Lung (tissue), 11 donors: ENCODE measurements at regions not wholly inside any gene's neighbourhood (a gene's known extent, or its start where the extent isn't known, plus 50 kb on each side); places are given as distances from the start of the nearest gene placed in this dataset.

Experiments
- ATAC-seq: fragments of 200-7000 bp; cut with Tn5 transposase; one replicate; pipeline ENCODE4 v1.9.1; 2020; ENCODE audit warnings: moderate number of reproducible peaks; ENCODE audit not compliant: insufficient read depth, low FRiP score
- DNase-seq, 3 donors: peaks; one replicate each; pipeline ENCODE4 v3.0.0-alpha.2; 2013 to 2017
- H3K27ac ChIP-seq, 2 donors: one replicate each; pipeline ENCODE4 v1.5.1; 2013; ENCODE audit warnings: mild to moderate bottlenecking in 2 of 2, moderate library complexity in 2 of 2, control low read depth in 1 of 2, inconsistent platforms in 1 of 2, low read depth in 1 of 2, low read length in 1 of 2
- H3K27me3 ChIP-seq, 3 donors: one replicate each; pipeline ENCODE4 v1.5.1; 2013; ENCODE audit warnings: low read length in 2 of 3; ENCODE audit not compliant: control insufficient read depth in 3 of 3, insufficient read depth in 3 of 3
- H3K36me3 ChIP-seq, 4 donors: one replicate each; pipeline ENCODE4 v1.5.1; 2013; ENCODE audit warnings: low read length in 4 of 4, mild to moderate bottlenecking in 1 of 4, moderate library complexity in 1 of 4; ENCODE audit not compliant: control insufficient read depth in 4 of 4, insufficient read depth in 4 of 4
- H3K4me1 ChIP-seq, 5 donors: one replicate each; pipeline ENCODE4 v1.5.1; 2013; ENCODE audit warnings: low read length in 5 of 5, mild to moderate bottlenecking in 2 of 5, moderate library complexity in 1 of 5; ENCODE audit not compliant: control insufficient read depth in 5 of 5, insufficient read depth in 5 of 5
- H3K4me3 ChIP-seq: one replicate; pipeline ENCODE4 v1.5.1; 2013; ENCODE audit warnings: mild to moderate bottlenecking, control low read depth, moderate library complexity
- H3K9ac ChIP-seq, 2 donors: one replicate each; pipeline ENCODE4 v1.5.1; 2013; ENCODE audit warnings: low read length in 2 of 2, control low read depth in 1 of 2; ENCODE audit not compliant: insufficient read depth in 1 of 2
- H3K9me3 ChIP-seq, 4 donors: one replicate each; pipeline ENCODE4 v1.5.1; 2013; ENCODE audit warnings: low read length in 3 of 4, mild to moderate bottlenecking in 1 of 4, moderate library complexity in 1 of 4; ENCODE audit not compliant: control insufficient read depth in 4 of 4, insufficient read depth in 3 of 4
- CTCF ChIP-seq: IDR thresholded peaks from 2 replicates; pipeline ENCODE4 v1.5.1; 2012; ENCODE audit warnings: mild to moderate bottlenecking; ENCODE audit errors: control extremely low read depth, extremely low read depth
- WGBS, 2 donors: extraction: QIAGEN DNeasy Blood & Tissue Kit; methylation state at CpG; one replicate each; pipeline ENCODE4 v1.1.7; 2013; 5-methylcytosine and 5-hydroxymethylcytosine counted together
- donor health status: control.
- donor health status: control.
- donor health status: Bipolar disorder and iron deficiency.
- donor health status: healthy.
- donor health status: DM: yes; HTN: yes; CAD: no.

GRCh38 chr17:14792746-14793145 is 472.4 kb downstream of the PMP22 start:
- Histone ChIP-seq H3K36me3 (no peaks in the 10 kb centered on the region), H3K27ac (no peak overlapping the region), H3K9me3 (peaks cover 0 to 1% (median 0%) of the 10 kb centered on the region in 4 donors), H3K4me3 (no peak overlapping the region), H3K4me1 (no peaks in the 10 kb centered on the region), H3K27me3 (peaks cover 0 to 3% (median 0%) of the 10 kb centered on the region in 3 donors), H3K9ac (no peak overlapping the region)
- DNase-seq = no peak
- WGBS, 2 donors = 70 to 81% methylated on average over 10 of the region's 10 CpGs
- no peak for ATAC-seq
- no peak for TF ChIP-seq CTCF

- WGBS, 2 donors = 58 to 78% methylated on average over 6 of the region's 6 CpGs
- peaks cover 0 to 1% (median 0%) of the 10 kb centered on the region in 4 donors for H3K9me3 ChIP-seq
- H3K9ac ChIP-seq = no peak overlapping the region
- no peak for ATAC-seq
- H3K27me3 ChIP-seq = peaks cover 0 to 3% (median 0%) of the 10 kb centered on the region in 3 donors
- no peaks in the 10 kb centered on the region for H3K36me3 ChIP-seq
- TF ChIP-seq CTCF = no peak
- H3K27ac ChIP-seq = no peak overlapping the region
- DNase-seq = no peak
- H3K4me3 ChIP-seq = no peak overlapping the region
- H3K4me1 ChIP-seq = no peaks in the 10 kb centered on the region
Measured at GRCh38 chr17:14791221-14791620, 473.9 kb downstream of the PMP22 start.

- Histone ChIP-seq H3K9me3 (peaks cover 0 to 1% (median 0%) of the 10 kb centered on the region in 4 donors), H3K36me3 (no peaks in the 10 kb centered on the region), H3K27ac (no peak overlapping the region), H3K27me3 (peaks cover 0 to 3% (median 0%) of the 10 kb centered on the region in 3 donors), H3K9ac (no peak overlapping the region), H3K4me1 (no peaks in the 10 kb centered on the region), H3K4me3 (no peak overlapping the region)
- TF ChIP-seq CTCF = no peak
- peak in 1 of 3 donors; percentile 34 for DNase-seq
- WGBS, 2 donors = 7 to 19% methylated on average over 4 of the region's 4 CpGs
- no peak for ATAC-seq
Measured at GRCh38 chr17:14790521-14790920, 474.6 kb downstream of the PMP22 start.
